H1 (cell line): ENCODE measurements at regions not wholly inside any gene's neighbourhood (a gene's known extent, or its start where the extent isn't known, plus 50 kb on each side); places are given as distances from the start of the nearest gene placed in this dataset.

Experiments used
- CTCF ChIA-PET: fragments of 300-600 bp; sonication (Branson Sonifier 250); formaldehyde crosslinking; loops from one replicate; lab custom pipeline; 2021; ENCODE audit not compliant: partially characterized antibody; lab: Charles Lee
- POLR2A ChIA-PET: fragments of 300-600 bp; sonication (Branson Sonifier 250); formaldehyde crosslinking; loops from one replicate; lab custom pipeline; 2021; ENCODE audit warnings: inconsistent platforms; ENCODE audit not compliant: partially characterized antibody; lab: Charles Lee
- DNase-seq, 2 experiments: peaks; one replicate each; pipeline versions ENCODE4 v3.0.0 to v3.0.0-alpha.2; 2010 to 2022; ENCODE audit warnings: low spot score in 2 of 2, low read depth in 1 of 2, mixed read lengths in 1 of 2
- FAIRE-seq: peaks from 2 replicates; lab custom pipeline; 2011; peaks lifted over from hg19 to GRCh38; lab: Jason Lieb, UNC
- H2AFZ ChIP-seq: 2 replicates; pipeline ENCODE4 v1.8.1; 2012; ENCODE audit warnings: low read length, inconsistent platforms
- H2AK5ac ChIP-seq: 2 replicates; pipeline ENCODE4 v1.6.1; 2013; ENCODE audit warnings: low read depth, low read length
- H2BK120ac ChIP-seq: replicated peaks from 2 replicates; pipeline ENCODE3; 2013; ENCODE audit warnings: low read depth, low read length, inconsistent platforms
- H2BK12ac ChIP-seq: 2 replicates; pipeline ENCODE4 v1.6.1; 2013; ENCODE audit warnings: low read depth, low read length
- H2BK15ac ChIP-seq: 2 replicates; pipeline ENCODE4 v1.6.1; 2013; ENCODE audit warnings: low read length
- H2BK20ac ChIP-seq: 2 replicates; pipeline ENCODE4 v1.6.1; 2013; ENCODE audit warnings: low read length
- H2BK5ac ChIP-seq: 2 replicates; pipeline ENCODE4 v1.6.1; 2013; ENCODE audit warnings: low read depth, low read length
- H3K14ac ChIP-seq: 2 replicates; pipeline ENCODE4 v1.6.1; 2013; ENCODE audit warnings: inconsistent platforms; ENCODE audit not compliant: insufficient read length
- H3K18ac ChIP-seq: 2 replicates; pipeline ENCODE4 v1.6.1; 2013; ENCODE audit warnings: low read length; ENCODE audit errors: extremely low read depth
- H3K23ac ChIP-seq: 2 replicates; pipeline ENCODE4 v1.6.1; 2013; ENCODE audit warnings: inconsistent platforms; ENCODE audit not compliant: insufficient read length
- H3K23me2 ChIP-seq: 2 replicates; pipeline ENCODE4 v1.6.1; 2013; ENCODE audit warnings: low read depth, low read length
- H3K27ac ChIP-seq: 2 replicates; pipeline ENCODE4 v1.6.1; 2011; ENCODE audit warnings: low read depth, low read length, inconsistent platforms
- H3K27me3 ChIP-seq, 4 experiments: replicated peaks in 1 of 4; 1 replicate in 1 of 4; 2 replicates in 3 of 4; pipeline versions ENCODE4 v1.6.1 to v1.8.1; 2011 to 2013; ENCODE audit warnings: low read length in 3 of 4, mild to moderate bottlenecking in 3 of 4, inconsistent platforms in 2 of 4, mixed read lengths in 2 of 4, moderate library complexity in 1 of 4; ENCODE audit not compliant: control insufficient read depth in 3 of 4, insufficient read depth in 3 of 4; ENCODE audit errors: extremely low read depth in 1 of 4
- H3K36me3 ChIP-seq, 4 experiments: 2 replicates each; pipeline versions ENCODE4 v1.6.1 to v1.8.1; 2011 to 2013; ENCODE audit warnings: mild to moderate bottlenecking in 4 of 4, low read length in 3 of 4, moderate library complexity in 2 of 4, control low read depth in 1 of 4, inconsistent platforms in 1 of 4; ENCODE audit not compliant: insufficient read depth in 4 of 4, control insufficient read depth in 2 of 4
- H3K4ac ChIP-seq: replicated peaks from 2 replicates; pipeline ENCODE3; 2013; ENCODE audit warnings: low read length, low read depth, mixed read lengths, inconsistent platforms; ENCODE audit not compliant: insufficient read length
- H3K4me1 ChIP-seq, 4 experiments: replicated peaks in 1 of 4; 1 replicate in 1 of 4; 2 replicates in 3 of 4; pipeline versions ENCODE4 v1.6.1 to v1.8.1; 2011 to 2013; ENCODE audit warnings: low read length in 3 of 4, inconsistent platforms in 2 of 4, mixed read lengths in 1 of 4; ENCODE audit not compliant: insufficient read depth in 4 of 4, control insufficient read depth in 3 of 4
- H3K4me2 ChIP-seq, 2 experiments: 2 replicates each; pipeline versions ENCODE4 v1.6.1 to v1.8.1; 2011 to 2013; ENCODE audit warnings: low read depth in 2 of 2, low read length in 2 of 2, control low read depth in 1 of 2, inconsistent platforms in 1 of 2, mild to moderate bottlenecking in 1 of 2; ENCODE audit not compliant: insufficient read depth in 1 of 2
- H3K4me3 ChIP-seq, 4 experiments: fragments of 200-600, 300-600 bp in 1 of 4; sonication (generic), shearing (Covaris generic), sonication (Bioruptor Twin) in 1 of 4; 2 replicates each; pipeline versions ENCODE4 v1.5.1 to v1.8.1; 2011 to 2016; ENCODE audit warnings: low read length in 4 of 4, low read depth in 3 of 4, control low read depth in 2 of 4, inconsistent platforms in 2 of 4, mild to moderate bottlenecking in 2 of 4, mixed read lengths in 1 of 4, moderate library complexity in 1 of 4; ENCODE audit not compliant: insufficient read depth in 2 of 4; ENCODE audit errors: extremely low read depth in 1 of 4
- H3K56ac ChIP-seq: replicated peaks from 2 replicates; pipeline ENCODE3; 2013; ENCODE audit warnings: low read depth, mild to moderate bottlenecking, mixed read lengths, low read length, inconsistent platforms; ENCODE audit not compliant: insufficient read length
- H3K79me1 ChIP-seq: 2 replicates; pipeline ENCODE4 v1.6.1; 2013; ENCODE audit warnings: low read depth, low read length, control low read depth
- H3K79me2 ChIP-seq, 2 experiments: 2 replicates each; pipeline versions ENCODE4 v1.6.1 to v1.8.1; 2012 to 2013; ENCODE audit warnings: low read length in 2 of 2, mild to moderate bottlenecking in 2 of 2, inconsistent platforms in 1 of 2; ENCODE audit not compliant: insufficient read depth in 2 of 2, control insufficient read depth in 1 of 2
- H3K9ac ChIP-seq, 4 experiments: replicated peaks in 1 of 4; 1 replicate in 1 of 4; 2 replicates in 3 of 4; pipeline versions ENCODE4 v1.6.1 to v1.8.1; 2011 to 2013; ENCODE audit warnings: low read depth in 3 of 4, low read length in 3 of 4, control low read depth in 2 of 4, mild to moderate bottlenecking in 2 of 4, moderate library complexity in 2 of 4, inconsistent platforms in 1 of 4; ENCODE audit errors: extremely low read depth in 1 of 4
- H3K9me3 ChIP-seq, 2 experiments: 2 replicates each; pipeline versions ENCODE4 v1.6.1 to v1.8.1; 2012 to 2013; ENCODE audit warnings: mild to moderate bottlenecking in 2 of 2, moderate library complexity in 2 of 2, control low read depth in 1 of 2, inconsistent platforms in 1 of 2, low read depth in 1 of 2, low read length in 1 of 2, mixed read lengths in 1 of 2; ENCODE audit not compliant: insufficient read depth in 2 of 2
- H4K20me1 ChIP-seq, 2 experiments: replicated peaks in 1 of 2; 2 replicates each; pipeline versions ENCODE3 to v1.8.1; 2011 to 2013; ENCODE audit warnings: inconsistent platforms in 2 of 2, low read length in 2 of 2, mild to moderate bottlenecking in 1 of 2; ENCODE audit not compliant: insufficient read depth in 2 of 2, control insufficient read depth in 1 of 2
- H4K5ac ChIP-seq: 2 replicates; pipeline ENCODE4 v1.6.1; 2013; ENCODE audit warnings: low read length, low read depth, mixed read lengths, inconsistent platforms; ENCODE audit not compliant: insufficient read length
- H4K8ac ChIP-seq: 2 replicates; pipeline ENCODE4 v1.8.0; 2013; ENCODE audit warnings: mild to moderate bottlenecking, moderate library complexity, low read length, inconsistent platforms; ENCODE audit not compliant: insufficient read depth; ENCODE audit errors: extremely low read depth
- H4K91ac ChIP-seq: replicated peaks from 2 replicates; pipeline ENCODE3; 2013; ENCODE audit warnings: low read length, mixed read lengths, inconsistent platforms; ENCODE audit not compliant: insufficient read length
- ATF2 ChIP-seq: IDR thresholded peaks from 2 replicates; pipeline ENCODE4 v1.6.1; 2012; ENCODE audit warnings: low read length, inconsistent platforms
- EP300 ChIP-seq, 2 experiments: IDR thresholded peaks; 1 replicate in 1 of 2; 2 replicates in 1 of 2; pipeline ENCODE4 v1.6.1; 2011 to 2012; ENCODE audit warnings: low read depth in 2 of 2, low read length in 2 of 2, mild to moderate bottlenecking in 2 of 2, borderline replicate concordance in 1 of 2, inconsistent platforms in 1 of 2, moderate library complexity in 1 of 2
- KDM4A ChIP-seq: IDR thresholded peaks from one replicate; pipeline ENCODE4 v1.7.1; 2012; ENCODE audit warnings: low read depth, mild to moderate bottlenecking, moderate library complexity, low read length, inconsistent platforms; ENCODE audit not compliant: severe bottlenecking
- NANOG ChIP-seq: IDR thresholded peaks from 2 replicates; pipeline ENCODE4 v1.6.1; 2011; ENCODE audit warnings: low read length, low read depth, mild to moderate bottlenecking, inconsistent platforms; ENCODE audit not compliant: insufficient read depth, poor library complexity, severe bottlenecking
- POLR2A ChIP-seq, 2 experiments: IDR thresholded peaks; 1 replicate in 1 of 2; 2 replicates in 1 of 2; pipeline ENCODE4 v1.6.1; 2011; ENCODE audit warnings: low read depth in 2 of 2, low read length in 2 of 2, mild to moderate bottlenecking in 2 of 2; ENCODE audit errors: control extremely low read depth in 1 of 2
- POLR2AphosphoS5 ChIP-seq: IDR thresholded peaks from 2 replicates; pipeline ENCODE4 v1.6.1; 2011; ENCODE audit warnings: low read depth, low read length
- SAP30 ChIP-seq: fragments of 300-600 bp; sonication (generic); IDR thresholded peaks from 2 replicates; pipeline ENCODE4 v1.7.1; 2012; ENCODE audit warnings: low read length, moderate library complexity, mild to moderate bottlenecking, inconsistent platforms; ENCODE audit not compliant: insufficient read depth, insufficient replicate concordance
- SP1 ChIP-seq: IDR thresholded peaks from 2 replicates; pipeline ENCODE4 v1.6.1; 2011; ENCODE audit warnings: low read depth, low read length
- SUZ12 ChIP-seq: fragments of 200-600 bp; sonication (generic); IDR thresholded peaks from 2 replicates; pipeline ENCODE4 v1.6.1; 2012; ENCODE audit warnings: mild to moderate bottlenecking, inconsistent platforms, low read length, moderate library complexity, mixed read lengths
- TAF1 ChIP-seq: IDR thresholded peaks from 2 replicates; pipeline ENCODE4 v1.6.1; 2011; ENCODE audit warnings: mild to moderate bottlenecking, low read depth, low read length
- TBP ChIP-seq: IDR thresholded peaks from 2 replicates; pipeline ENCODE4 v1.6.1; 2011; ENCODE audit warnings: low read depth, low read length, improper control_type of control experiment
- USF2 ChIP-seq: IDR thresholded peaks from 2 replicates; pipeline ENCODE4 v1.6.1; 2011; ENCODE audit warnings: low read length, improper control_type of control experiment
- WGBS, 2 experiments: shearing (Covaris generic) in 1 of 2; methylation state at CpG; one replicate each; pipeline versions ENCODE4 v1.1.6 to v1.1.7; 2013 to 2015; ENCODE audit warnings: low lambda C conversion rate in 2 of 2, mixed read lengths in 2 of 2, inconsistent platforms in 1 of 2, low coverage in 1 of 2, missing lambda C conversion rate in 1 of 2; ENCODE audit not compliant: insufficient replicate concordance in 2 of 2, insufficient coverage in 1 of 2, insufficient read length in 1 of 2; ENCODE audit errors: extremely low coverage in 1 of 2, missing lambda C conversion rate in 1 of 2; 5-methylcytosine and 5-hydroxymethylcytosine counted together

GRCh38 chr1:109846162-109846561, 64.5 kb upstream of the CSF1 start:
- CTCF ChIA-PET, result interaction anchor here (0.6 to 1.5 kb wide), 5 partner anchors 13 to 67 kb away, joined by 3 to 4 read pairs (median 3); no protein-coding TSS in a partner anchor
- Histone ChIP-seq H2BK5ac (no peak overlapping the region), H3K79me2 (no peaks in the 10 kb centered on the region), H3K56ac (no peak overlapping the region), H2BK12ac (no peak overlapping the region), H3K36me3 (no peaks in the 10 kb centered on the region), H2BK15ac (no peak overlapping the region), H3K18ac (no peak overlapping the region), H3K23ac (no peak overlapping the region), H2BK120ac (no peak overlapping the region), H3K27ac (no peak overlapping the region), H3K23me2 (no peaks in the 10 kb centered on the region), H3K9ac (no peak overlapping the region), H3K4me3 (no peak overlapping the region), H2AFZ (no peak overlapping the region), H3K14ac (no peak overlapping the region), H3K4me2 (no peak overlapping the region), H4K8ac (no peak overlapping the region), H3K27me3 (no peaks in the 10 kb centered on the region), H3K79me1 (peaks cover 2% of the 10 kb centered on the region; the same call in 1 of the 2 replicates), H4K5ac (no peak overlapping the region), H2AK5ac (no peak overlapping the region), H3K9me3 (no peaks in the 10 kb centered on the region), H2BK20ac (no peak overlapping the region), H3K4ac (no peak overlapping the region), H4K91ac (no peak overlapping the region), H3K4me1 (no peaks in the 10 kb centered on the region), H4K20me1 (no peaks in the 10 kb centered on the region)
- FAIRE-seq (no peak), DNase-seq (peak in 1 of 2 experiments; percentile 8)
- POLR2A ChIA-PET, result interaction anchor here (1.4 kb wide), 1 partner anchor 72 kb away, joined by 3 read pairs; no protein-coding TSS in a partner anchor
- no peak for TF ChIP-seq POLR2A (IDR thresholded peaks at IDR 0.05; ENCODE audit: control extremely low read depth in 1 of 2, low read depth in 2 of 2, low read length in 2 of 2)
- TF ChIP-seq USF2, result no peak
- no peak for TF ChIP-seq TBP
- no peak for TF ChIP-seq SAP30
- no peak for TF ChIP-seq ATF2
- TF ChIP-seq SUZ12, result no peak
- no peak for TF ChIP-seq SP1
- TF ChIP-seq POLR2AphosphoS5, result no peak
- TF ChIP-seq NANOG, result no peak
- TF ChIP-seq EP300 (IDR thresholded peaks at IDR 0.05; ENCODE audit: borderline replicate concordance in 1 of 2, low read depth in 2 of 2, low read length in 2 of 2), result no peak
- no peak for TF ChIP-seq TAF1
- no peak for TF ChIP-seq KDM4A
- 89% methylated on average over 3 of the region's 3 CpGs; no CpG with 5 or more reads in 1 of the 2 experiments for WGBS, 2 experiments
